ENCODE measurements at regions not wholly inside any gene's neighbourhood (a gene's known extent, or its start where the extent isn't known, plus 50 kb on each side); places are given as distances from the start of the nearest gene placed in this dataset.
"Not testable (repeated sequence)": the region's sequence is repeated elsewhere in the genome, so short reads cannot be mapped to it uniquely, and the experiment has no call there.

- H3K27me3 Mint-ChIP-seq (ENCODE audit: low read depth) = peaks cover 6% of the 10 kb centered on the region
- no peak overlapping the region for H3K4me3 Mint-ChIP-seq
- H3K4me1 Mint-ChIP-seq (ENCODE audit: low read depth) = no peaks in the 10 kb centered on the region
- H3K9me3 Mint-ChIP-seq = no peaks in the 10 kb centered on the region
- H3K36me3 Mint-ChIP-seq (ENCODE audit: low read depth) = no peaks in the 10 kb centered on the region
- H3K27ac Mint-ChIP-seq = no peak overlapping the region
Measured at GRCh38 chr12:29026419-29026818, 122.7 kb upstream of the FAR2 start.

DNA sequence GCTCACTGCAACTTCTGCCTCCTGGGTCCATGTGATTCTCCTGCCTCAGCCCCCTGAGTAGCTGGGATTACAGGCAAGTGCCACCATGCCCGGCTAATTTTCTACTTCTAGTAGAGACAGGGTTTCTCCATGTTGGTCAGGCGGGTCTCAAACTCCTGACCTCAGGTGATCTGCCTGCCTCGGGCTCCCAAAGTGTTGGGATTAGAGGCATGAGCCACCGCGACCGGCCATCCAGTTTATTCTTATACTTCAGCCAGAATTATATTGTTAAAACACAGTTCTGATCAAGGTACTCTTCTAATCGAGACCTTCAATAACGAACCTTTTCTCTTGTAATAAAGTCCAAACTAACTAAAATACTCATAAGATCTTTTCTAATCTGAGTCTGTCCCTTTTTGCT lies 119.6 kb upstream of the FAR2 start:
- H3K36me3 Mint-ChIP-seq (ENCODE audit: low read depth); H3K27ac Mint-ChIP-seq; H3K9me3 Mint-ChIP-seq; H3K4me3 Mint-ChIP-seq; H3K4me1 Mint-ChIP-seq (ENCODE audit: low read depth): not testable (repeated sequence)
- H3K27me3 Mint-ChIP-seq (ENCODE audit: low read depth) = peaks cover 12% of the 10 kb centered on the region

GRCh38 chr12:29030006-29030405 lies 119.1 kb upstream of the FAR2 start:
- peaks cover 12% of the 10 kb centered on the region for H3K27me3 Mint-ChIP-seq (ENCODE audit: low read depth)
- no peaks in the 10 kb centered on the region for H3K4me1 Mint-ChIP-seq (ENCODE audit: low read depth)
- H3K27ac Mint-ChIP-seq = no peak overlapping the region
- no peaks in the 10 kb centered on the region for H3K36me3 Mint-ChIP-seq (ENCODE audit: low read depth)
- H3K9me3 Mint-ChIP-seq = no peaks in the 10 kb centered on the region
- no peak overlapping the region for H3K4me3 Mint-ChIP-seq

DNA sequence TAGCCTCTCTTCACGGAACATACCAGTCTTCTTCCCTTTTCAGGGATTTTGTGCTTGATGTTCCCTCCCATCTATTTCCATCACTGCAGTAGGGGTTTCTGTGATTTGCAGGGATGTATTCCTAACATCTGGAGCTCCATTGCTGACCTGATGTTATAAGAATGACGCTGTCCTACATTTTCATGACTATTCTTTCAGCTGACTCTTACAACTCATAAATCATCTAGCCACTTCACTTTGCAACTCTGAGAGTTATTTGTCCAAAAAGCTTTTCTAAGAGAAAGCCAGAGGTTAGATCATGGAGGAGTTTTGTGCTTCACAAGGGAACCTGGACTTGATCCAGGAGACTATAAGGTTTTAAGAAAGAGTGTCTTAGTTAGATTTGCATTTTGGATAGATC lies 116.6 kb upstream of the FAR2 start:
- H3K27me3 Mint-ChIP-seq (ENCODE audit: low read depth) = peaks cover 12% of the 10 kb centered on the region
- H3K4me3 Mint-ChIP-seq = no peak overlapping the region
- no peak overlapping the region for H3K27ac Mint-ChIP-seq
- H3K9me3 Mint-ChIP-seq = no peaks in the 10 kb centered on the region
- H3K4me1 Mint-ChIP-seq (ENCODE audit: low read depth) = no peaks in the 10 kb centered on the region
- H3K36me3 Mint-ChIP-seq (ENCODE audit: low read depth) = no peaks in the 10 kb centered on the region

GRCh38 chr12:29033519-29033918 lies 115.6 kb upstream of the FAR2 start:
- no peaks in the 10 kb centered on the region for H3K36me3 Mint-ChIP-seq (ENCODE audit: low read depth)
- no peak overlapping the region for H3K4me3 Mint-ChIP-seq
- H3K4me1 Mint-ChIP-seq (ENCODE audit: low read depth) = no peaks in the 10 kb centered on the region
- no peak overlapping the region for H3K27ac Mint-ChIP-seq
- H3K27me3 Mint-ChIP-seq (ENCODE audit: low read depth) = peaks cover 12% of the 10 kb centered on the region
- H3K9me3 Mint-ChIP-seq = no peaks in the 10 kb centered on the region

GRCh38 chr12:29035112-29035511 lies 114.0 kb upstream of the FAR2 start:
- no peaks in the 10 kb centered on the region for H3K9me3 Mint-ChIP-seq
- H3K27me3 Mint-ChIP-seq (ENCODE audit: low read depth) = peaks cover 6% of the 10 kb centered on the region
- no peak overlapping the region for H3K4me3 Mint-ChIP-seq
- no peak overlapping the region for H3K27ac Mint-ChIP-seq
- no peaks in the 10 kb centered on the region for H3K36me3 Mint-ChIP-seq (ENCODE audit: low read depth)
- H3K4me1 Mint-ChIP-seq (ENCODE audit: low read depth) = no peaks in the 10 kb centered on the region

- Mint-ChIP-seq H3K36me3 (ENCODE audit: low read depth) (no peaks in the 10 kb centered on the region), H3K4me1 (ENCODE audit: low read depth) (no peaks in the 10 kb centered on the region), H3K27ac (no peak overlapping the region), H3K9me3 (no peaks in the 10 kb centered on the region), H3K27me3 (ENCODE audit: low read depth) (no peaks in the 10 kb centered on the region), H3K4me3 (no peak overlapping the region)
Measured at GRCh38 chr12:29039013-29039412, 110.1 kb upstream of the FAR2 start.

DNA sequence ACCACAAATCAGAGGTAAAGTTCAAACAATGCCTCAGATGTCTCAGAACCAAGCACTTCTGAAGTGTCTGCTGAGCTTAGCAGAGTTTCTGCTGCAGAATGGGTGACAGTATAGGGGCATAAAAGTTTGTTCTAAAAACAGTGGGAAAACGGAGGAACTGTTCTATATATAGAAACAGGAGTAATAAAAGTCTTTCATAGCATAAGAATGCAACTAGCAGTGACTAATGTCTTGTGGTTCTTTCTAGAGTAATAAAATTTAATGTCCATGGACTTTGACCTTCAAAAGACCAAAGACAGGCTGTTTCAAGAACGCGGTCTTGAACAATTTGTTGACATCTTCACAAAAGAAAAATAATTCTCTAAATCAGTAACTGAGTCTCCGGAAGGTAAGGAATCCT lies 107.5 kb upstream of the FAR2 start:
- Mint-ChIP-seq H3K9me3 (no peaks in the 10 kb centered on the region), H3K27ac (no peak overlapping the region), H3K4me1 (ENCODE audit: low read depth) (no peaks in the 10 kb centered on the region), H3K36me3 (ENCODE audit: low read depth) (no peaks in the 10 kb centered on the region), H3K27me3 (ENCODE audit: low read depth) (peaks cover 4% of the 10 kb centered on the region), H3K4me3 (no peak overlapping the region)

DNA sequence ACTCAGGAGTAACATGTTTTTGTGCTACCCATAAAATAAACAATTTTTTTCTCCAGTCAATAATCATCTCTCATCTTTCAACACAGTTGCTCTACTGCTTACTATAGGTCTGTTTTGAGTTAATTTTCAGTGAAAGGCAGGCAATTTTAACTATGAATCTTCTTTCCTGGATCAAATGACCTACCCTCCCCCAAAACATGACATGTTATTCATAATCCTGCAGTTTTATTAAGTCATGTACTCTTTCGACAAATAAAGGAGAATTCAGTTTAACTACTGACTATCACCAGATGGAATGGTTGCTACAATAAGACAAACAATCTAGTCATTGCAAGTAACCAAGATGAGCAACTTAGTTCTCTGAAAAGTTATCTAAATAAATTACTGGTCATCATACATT lies 106.0 kb upstream of the FAR2 start:
- H3K27ac Mint-ChIP-seq = no peak overlapping the region
- no peak overlapping the region for H3K4me3 Mint-ChIP-seq
- no peaks in the 10 kb centered on the region for H3K9me3 Mint-ChIP-seq
- no peaks in the 10 kb centered on the region for H3K4me1 Mint-ChIP-seq (ENCODE audit: low read depth)
- H3K36me3 Mint-ChIP-seq (ENCODE audit: low read depth) = no peaks in the 10 kb centered on the region
- peaks cover 7% of the 10 kb centered on the region for H3K27me3 Mint-ChIP-seq (ENCODE audit: low read depth)

DNA sequence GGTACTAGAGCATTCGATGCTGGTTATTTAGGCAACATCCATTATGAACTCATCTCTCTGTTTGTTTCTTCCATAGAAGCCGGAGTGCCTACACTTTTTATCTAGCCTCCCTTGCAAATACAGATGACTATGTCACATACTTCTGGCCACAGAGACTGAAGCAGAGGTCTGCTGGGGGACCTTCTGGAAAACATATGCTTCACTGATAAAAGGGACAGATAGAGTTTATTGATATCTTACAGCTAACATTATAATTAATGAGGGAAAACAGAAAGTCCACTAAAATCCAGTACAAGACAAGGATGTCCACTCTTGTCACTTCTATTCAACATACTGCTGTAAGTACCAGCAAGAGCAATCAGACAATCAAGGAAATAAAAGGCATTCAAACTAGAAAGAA lies 104.3 kb upstream of the FAR2 start:
- no peaks in the 10 kb centered on the region for H3K4me1 Mint-ChIP-seq (ENCODE audit: low read depth)
- peaks cover 7% of the 10 kb centered on the region for H3K27me3 Mint-ChIP-seq (ENCODE audit: low read depth)
- no peak overlapping the region for H3K4me3 Mint-ChIP-seq
- no peaks in the 10 kb centered on the region for H3K36me3 Mint-ChIP-seq (ENCODE audit: low read depth)
- no peaks in the 10 kb centered on the region for H3K9me3 Mint-ChIP-seq
- no peak overlapping the region for H3K27ac Mint-ChIP-seq

DNA sequence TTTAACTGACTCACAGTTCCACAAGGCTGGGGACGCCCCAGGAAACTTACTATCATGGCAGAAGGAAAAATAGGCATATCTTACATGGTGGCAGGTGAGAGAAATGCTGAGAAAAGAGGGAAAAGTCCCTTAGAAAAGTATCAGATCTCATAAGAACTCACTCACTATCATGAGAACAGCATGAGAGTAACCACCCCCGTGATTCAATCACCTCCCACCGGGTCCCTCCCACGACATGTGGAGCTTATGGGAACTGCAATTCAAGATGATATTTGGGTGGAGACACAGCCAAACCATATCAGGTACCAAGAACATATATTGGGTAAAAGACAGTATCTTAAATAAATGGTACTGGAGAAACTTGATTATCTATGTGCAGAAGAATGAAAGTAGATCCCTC lies 100.3 kb upstream of the FAR2 start:
- Mint-ChIP-seq H3K36me3 (ENCODE audit: low read depth) (no peaks in the 10 kb centered on the region), H3K4me3 (no peak overlapping the region), H3K9me3 (no peaks in the 10 kb centered on the region), H3K4me1 (ENCODE audit: low read depth) (no peaks in the 10 kb centered on the region), H3K27me3 (ENCODE audit: low read depth) (peaks cover 7% of the 10 kb centered on the region), H3K27ac (no peak overlapping the region)

GRCh38 chr12:29050503-29050902 lies 98.6 kb upstream of the FAR2 start:
- H3K9me3 Mint-ChIP-seq = no peaks in the 10 kb centered on the region
- H3K4me3 Mint-ChIP-seq = no peak overlapping the region
- no peaks in the 10 kb centered on the region for H3K36me3 Mint-ChIP-seq (ENCODE audit: low read depth)
- no peaks in the 10 kb centered on the region for H3K4me1 Mint-ChIP-seq (ENCODE audit: low read depth)
- no peak overlapping the region for H3K27ac Mint-ChIP-seq
- peaks cover 2% of the 10 kb centered on the region for H3K27me3 Mint-ChIP-seq (ENCODE audit: low read depth)

GRCh38 chr12:29051221-29051620 lies 97.9 kb upstream of the FAR2 start:
- no peaks in the 10 kb centered on the region for H3K36me3 Mint-ChIP-seq (ENCODE audit: low read depth)
- peaks cover 2% of the 10 kb centered on the region for H3K27me3 Mint-ChIP-seq (ENCODE audit: low read depth)
- no peaks in the 10 kb centered on the region for H3K9me3 Mint-ChIP-seq
- no peaks in the 10 kb centered on the region for H3K4me1 Mint-ChIP-seq (ENCODE audit: low read depth)
- H3K27ac Mint-ChIP-seq = no peak overlapping the region
- no peak overlapping the region for H3K4me3 Mint-ChIP-seq

- Mint-ChIP-seq H3K9me3 (no peaks in the 10 kb centered on the region), H3K27me3 (ENCODE audit: low read depth) (no peaks in the 10 kb centered on the region), H3K4me3 (no peak overlapping the region), H3K4me1 (ENCODE audit: low read depth) (no peaks in the 10 kb centered on the region), H3K27ac (no peak overlapping the region), H3K36me3 (ENCODE audit: low read depth) (no peaks in the 10 kb centered on the region)
Measured at GRCh38 chr12:29053567-29053966, 95.5 kb upstream of the FAR2 start.

DNA sequence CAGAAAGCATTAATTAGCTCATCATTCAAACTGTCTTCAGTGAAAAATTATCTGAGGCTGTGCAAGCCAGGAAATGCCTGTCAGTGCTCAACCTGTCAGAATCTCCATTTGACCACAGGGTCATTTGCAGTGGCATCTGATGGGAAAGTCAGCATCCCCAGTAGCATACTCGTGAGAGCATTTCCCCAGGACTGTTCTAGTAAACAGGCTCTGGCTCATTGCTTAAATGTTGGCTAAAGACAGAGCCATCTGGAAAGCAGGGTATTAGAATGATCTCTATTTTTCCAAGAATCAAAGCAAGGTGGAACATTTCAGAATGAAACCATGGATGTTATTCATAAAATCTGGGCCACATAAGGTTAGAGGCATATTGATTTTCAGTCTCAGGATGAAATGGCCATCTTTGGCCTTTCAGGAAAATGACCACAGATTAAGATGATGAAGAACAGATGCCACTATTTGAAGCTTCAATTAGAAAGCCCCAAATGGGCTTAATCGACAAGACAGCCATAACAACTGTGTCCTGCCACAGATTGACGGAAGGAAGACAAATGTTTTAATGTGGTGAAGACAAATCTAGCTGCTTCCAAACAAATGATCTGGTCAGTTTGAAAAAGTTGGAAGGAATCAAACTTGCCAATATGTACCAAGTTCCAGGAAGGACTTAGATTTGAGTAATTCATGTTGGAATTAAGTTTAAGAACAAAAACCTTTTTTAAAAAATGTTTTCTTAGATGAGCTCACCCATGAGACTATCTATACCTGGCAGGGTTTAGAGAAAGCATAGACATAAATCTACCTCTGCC lies 94.0 kb upstream of the FAR2 start:
- Mint-ChIP-seq H3K27ac (no peak overlapping the region), H3K4me3 (no peak overlapping the region), H3K9me3 (no peaks in the 10 kb centered on the region), H3K36me3 (ENCODE audit: low read depth) (no peaks in the 10 kb centered on the region), H3K4me1 (ENCODE audit: low read depth) (no peaks in the 10 kb centered on the region), H3K27me3 (ENCODE audit: low read depth) (no peaks in the 10 kb centered on the region)
